ENCODE measurements at regions not wholly inside any gene's neighbourhood (a gene's known extent, or its start where the extent isn't known, plus 50 kb on each side); places are given as distances from the start of the nearest gene placed in this dataset.
A peak's percentile ranks its signal among the peaks of the same experiment; 100 is the strongest.

DNA sequence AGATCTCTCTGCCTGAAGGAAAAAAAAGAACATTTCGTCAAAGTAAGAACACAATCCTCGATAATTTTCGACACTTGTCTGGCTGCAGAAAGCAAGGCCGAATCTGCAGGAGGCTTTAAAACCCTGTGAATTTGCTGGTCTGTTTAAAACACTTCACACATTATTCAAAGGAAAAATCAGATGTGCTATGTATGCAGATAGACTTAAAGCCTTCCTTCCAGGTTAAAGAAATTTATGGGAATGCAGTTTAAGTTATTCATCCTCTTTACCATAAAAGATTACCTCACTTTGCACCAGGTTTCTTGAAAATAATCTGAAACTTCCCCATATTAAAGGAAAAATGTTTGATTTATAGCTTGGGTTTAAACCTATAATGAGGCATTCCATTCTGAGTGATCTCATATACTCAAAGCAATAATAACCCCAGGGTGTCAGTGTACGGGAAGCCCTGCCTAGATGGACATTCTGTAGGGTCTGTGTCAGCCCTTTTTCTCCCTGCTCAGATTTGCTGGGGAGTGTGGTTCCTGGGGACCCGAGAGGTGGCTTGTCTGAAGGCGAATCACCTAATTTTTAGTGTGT is 323.5 kb upstream of the SLC24A2 start:
- no peak for DNase-seq (ENCODE audit: low read depth in 1 of 2, low spot score in 2 of 2)
- no peak overlapping the region for H3K9ac ChIP-seq (replicated peaks in 1 of 4; ENCODE audit: extremely low read depth in 1 of 4, low read depth in 3 of 4, low read length in 3 of 4)
- H4K91ac ChIP-seq (replicated peaks; ENCODE audit: insufficient read length, low read length), result no peak overlapping the region
- H4K5ac ChIP-seq (ENCODE audit: insufficient read length, low read depth, low read length), result no peak overlapping the region
- H3K56ac ChIP-seq (replicated peaks; ENCODE audit: insufficient read length, low read depth, low read length), result no peak overlapping the region
- TF ChIP-seq, protein P1, sequence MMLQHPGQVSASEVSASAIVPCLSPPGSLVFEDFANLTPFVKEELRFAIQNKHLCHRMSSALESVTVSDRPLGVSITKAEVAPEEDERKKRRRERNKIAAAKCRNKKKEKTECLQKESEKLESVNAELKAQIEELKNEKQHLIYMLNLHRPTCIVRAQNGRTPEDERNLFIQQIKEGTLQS (IDR thresholded peaks at IDR 0.05; ENCODE audit: insufficient read depth, low read depth, low read length), result no peak
- no peak for TF ChIP-seq RFX5 (IDR thresholded peaks at IDR 0.05; ENCODE audit: borderline replicate concordance, low read depth, low read length)
- TF ChIP-seq TBP (IDR thresholded peaks at IDR 0.05; ENCODE audit: low read depth, low read length), result no peak
- no peak for TF ChIP-seq CBX5 (IDR thresholded peaks at IDR 0.05; ENCODE audit: low read depth, low read length)
- TF ChIP-seq HDAC2 (IDR thresholded peaks at IDR 0.05; ENCODE audit: borderline replicate concordance in 1 of 2, low read depth in 2 of 2, low read length in 2 of 2), result no peak
- TF ChIP-seq EP300 (IDR thresholded peaks at IDR 0.05; ENCODE audit: borderline replicate concordance in 1 of 2, low read depth in 2 of 2, low read length in 2 of 2), result no peak
- TF ChIP-seq RAD21 (IDR thresholded peaks at IDR 0.05 in 1 of 2, conservative IDR thresholded peaks at IDR 0.05 in 1 of 2; ENCODE audit: low read depth in 2 of 2, low read length in 2 of 2), result no peak
- TF ChIP-seq POU5F1 (IDR thresholded peaks at IDR 0.05; ENCODE audit: low read depth, low read length), result no peak
- H3K27me3 ChIP-seq (replicated peaks in 1 of 4; ENCODE audit: control insufficient read depth in 3 of 4, extremely low read depth in 1 of 4, insufficient read depth in 3 of 4, low read length in 3 of 4), result peaks cover 0 to 11% (median 0%) of the 10 kb centered on the region in 4 experiments; a peak in 3 of 7 replicates
- H2AK5ac ChIP-seq (ENCODE audit: low read depth, low read length), result no peak overlapping the region
- CTCF ChIA-PET (ENCODE audit: partially characterized antibody), result interaction anchor here (1.1 kb wide), 1 partner anchor 166 kb away, joined by 3 read pairs; no protein-coding TSS in a partner anchor
- no peaks in the 10 kb centered on the region for H3K79me2 ChIP-seq (ENCODE audit: control insufficient read depth in 1 of 2, insufficient read depth in 2 of 2, low read length in 2 of 2)
- H3K9me3 ChIP-seq (ENCODE audit: insufficient read depth in 2 of 2, low read depth in 1 of 2, low read length in 1 of 2), result peaks cover 7 to 12% of the 10 kb centered on the region in 2 experiments; a peak in 2 of 4 replicates
- no peaks in the 10 kb centered on the region for H4K20me1 ChIP-seq (replicated peaks in 1 of 2; ENCODE audit: control insufficient read depth in 1 of 2, insufficient read depth in 2 of 2, low read length in 2 of 2)
- no peak overlapping the region for H3K14ac ChIP-seq (ENCODE audit: insufficient read length)
- no peak overlapping the region for H2BK5ac ChIP-seq (ENCODE audit: low read depth, low read length)
- WGBS, 2 experiments (ENCODE audit: extremely low coverage in 1 of 2, insufficient coverage in 1 of 2, insufficient read length in 1 of 2, insufficient replicate concordance in 2 of 2, low coverage in 1 of 2, low lambda C conversion rate in 2 of 2, missing lambda C conversion rate in 1 of 2), result 72% methylated on average over 6 of the region's 7 CpGs; no CpG with 5 or more reads in 1 of the 2 experiments
- peaks cover 0 to 7% (median 0%) of the 10 kb centered on the region in 4 experiments; a peak in 1 of 8 replicates for H3K36me3 ChIP-seq (ENCODE audit: control insufficient read depth in 2 of 4, insufficient read depth in 4 of 4, low read length in 3 of 4)
- no peak overlapping the region for H3K4me3 ChIP-seq (ENCODE audit: extremely low read depth in 1 of 4, insufficient read depth in 2 of 4, low read depth in 3 of 4, low read length in 4 of 4)
- H2BK15ac ChIP-seq (ENCODE audit: low read length), result no peak overlapping the region
- no peak for FAIRE-seq
- H3K27ac ChIP-seq (ENCODE audit: low read depth, low read length), result no peak overlapping the region
- H3K79me1 ChIP-seq (ENCODE audit: low read depth, low read length), result no peaks in the 10 kb centered on the region
- no peak overlapping the region for H3K23ac ChIP-seq (ENCODE audit: insufficient read length)
- H2BK20ac ChIP-seq (ENCODE audit: low read length), result no peak overlapping the region
- no peaks in the 10 kb centered on the region for H3K23me2 ChIP-seq (ENCODE audit: low read depth, low read length)
- H2BK12ac ChIP-seq (ENCODE audit: low read depth, low read length), result no peak overlapping the region
- H3K18ac ChIP-seq (ENCODE audit: extremely low read depth, low read length), result no peak overlapping the region; the same call in 1 of the 2 replicates
- POLR2A ChIA-PET (ENCODE audit: partially characterized antibody), result no interaction called here
- no peak overlapping the region for H2BK120ac ChIP-seq (replicated peaks; ENCODE audit: low read depth, low read length)
- no peak overlapping the region for H4K8ac ChIP-seq (ENCODE audit: extremely low read depth, insufficient read depth, low read length)
- no peak overlapping the region for H3K4ac ChIP-seq (replicated peaks; ENCODE audit: insufficient read length, low read depth, low read length)
- H3K4me1 ChIP-seq (replicated peaks in 1 of 4; ENCODE audit: control insufficient read depth in 3 of 4, insufficient read depth in 4 of 4, low read length in 3 of 4), result peaks cover 2 to 9% (median 4%) of the 10 kb centered on the region in 4 experiments; a peak in 4 of 7 replicates
- peak overlapping the region in 1 of 2 experiments; percentile 44; a peak in 1 of 4 replicates for H3K4me2 ChIP-seq (ENCODE audit: insufficient read depth in 1 of 2, low read depth in 2 of 2, low read length in 2 of 2)
- no peak overlapping the region for H2AFZ ChIP-seq (ENCODE audit: low read length)

Data from H1 (cell line).